Esophagus muscularis mucosa (tissue), 4 donors: ENCODE measurements at regions not wholly inside any gene's neighbourhood (a gene's known extent, or its start where the extent isn't known, plus 50 kb on each side); places are given as distances from the start of the nearest gene placed in this dataset.

Source experiments
- DNase-seq: peaks from one replicate; pipeline ENCODE4 v3.0.0-alpha.2; 2017; ENCODE audit errors: extremely low spot score
- H3K27ac ChIP-seq, 4 donors: fragments of 200-600 bp; sonication (generic); replicated peaks in 1 of 4; 1 replicate in 3 of 4; 2 replicates in 1 of 4; pipeline ENCODE4 v1.5.1; 2016 to 2019; ENCODE audit warnings: mild to moderate bottlenecking in 1 of 4
- H3K27me3 ChIP-seq, 4 donors: fragments of 200-600 bp; sonication (generic); one replicate each; pipeline versions ENCODE4 v1.5.1 to v1.6.0; 2016 to 2019
- H3K36me3 ChIP-seq, 4 donors: fragments of 200-600 bp; sonication (generic); one replicate each; pipeline ENCODE4 v1.5.1; 2016 to 2019
- H3K4me1 ChIP-seq, 4 donors: fragments of 200-600 bp; sonication (generic); one replicate each; pipeline ENCODE4 v1.5.1; 2016 to 2019
- H3K4me3 ChIP-seq, 4 donors: fragments of 200-600 bp; sonication (generic); 1 replicate in 2 of 4; 2 replicates in 2 of 4; pipeline ENCODE4 v1.5.1; 2016 to 2019; ENCODE audit warnings: mild to moderate bottlenecking in 4 of 4, moderate library complexity in 1 of 4
- H3K9me3 ChIP-seq, 4 donors: fragments of 200-600 bp; sonication (generic); 1 replicate in 3 of 4; 2 replicates in 1 of 4; pipeline ENCODE4 v1.5.1; 2016 to 2019
- CTCF ChIP-seq, 3 experiments: fragments of 200-600 bp in 2 of 3; fragments of 450-650 bp in 1 of 3; sonication (generic) in 2 of 3; IDR thresholded peaks; one replicate each; pipeline ENCODE4 v1.5.1; 2017 to 2019; ENCODE audit warnings: antibody characterized with exemption in 3 of 3, mild to moderate bottlenecking in 2 of 3, moderate library complexity in 1 of 3
- EP300 ChIP-seq: sonication (generic); formaldehyde crosslinking; IDR thresholded peaks from one replicate; pipeline ENCODE4 v1.6.1; 2017; ENCODE audit warnings: antibody characterized with exemption
- POLR2A ChIP-seq: fragments of 450-650 bp; IDR thresholded peaks from one replicate; pipeline ENCODE4 v1.6.1; 2017; ENCODE audit warnings: antibody characterized with exemption, moderate library complexity, mild to moderate bottlenecking, low read depth
- POLR2AphosphoS5 ChIP-seq, 2 donors: sonication (generic); formaldehyde crosslinking; IDR thresholded peaks; one replicate each; pipeline ENCODE4 v1.6.1; 2017; ENCODE audit warnings: antibody characterized with exemption in 2 of 2
- WGBS: methylation state at CpG from one replicate; pipeline ENCODE4 v1.1.5; 2018; 5-methylcytosine and 5-hydroxymethylcytosine counted together
- intact Hi-C: fragments of 100-400 bp; cut with DNase I; formaldehyde crosslinking; loops from one replicate; pipeline ENCODE4 v1.15.1; 2023

- H3K27me3 ChIP-seq = peaks cover 0 to 6% (median 0%) of the 10 kb centered on the region in 4 donors
- H3K4me3 ChIP-seq = no peak overlapping the region
- 94% methylated on average over 7 of the region's 7 CpGs for WGBS
- H3K9me3 ChIP-seq = no peaks in the 10 kb centered on the region
- TF ChIP-seq CTCF (IDR thresholded peaks at IDR 0.05) (no peak), POLR2A (no peak), POLR2AphosphoS5 (IDR thresholded peaks at IDR 0.05) (no peak), EP300 (no peak)
- H3K27ac ChIP-seq = no peak overlapping the region
- H3K4me1 ChIP-seq = peaks cover 6 to 37% (median 18%) of the 10 kb centered on the region in 4 donors
- DNase-seq = no peak
- H3K36me3 ChIP-seq = no peaks in the 10 kb centered on the region
- intact Hi-C loops = no loop called here
These were observed 493.6 kb downstream of the FOXO1 start for GRCh38 chr13:40172878-40173277.

- Histone ChIP-seq H3K27ac (peak overlapping the region; percentile 48 to 78 (median 58)), H3K9me3 (no peaks in the 10 kb centered on the region), H3K36me3 (no peaks in the 10 kb centered on the region), H3K4me1 (peaks cover 6 to 24% (median 16%) of the 10 kb centered on the region in 4 donors), H3K27me3 (peaks cover 0 to 6% (median 0%) of the 10 kb centered on the region in 4 donors), H3K4me3 (no peak overlapping the region)
- TF ChIP-seq POLR2AphosphoS5 (IDR thresholded peaks at IDR 0.05) (peak; percentile 50 to 69), EP300 (peak; percentile 77), CTCF (IDR thresholded peaks at IDR 0.05) (no peak)
- intact Hi-C loops = no loop called here
- DNase-seq = no peak
These were observed 490.8 kb downstream of the FOXO1 start for GRCh38 chr13:40175639-40176038.

- WGBS = 97% methylated on average over 7 of the region's 7 CpGs
- intact Hi-C loops = no loop called here
These were observed 490.2 kb downstream of the FOXO1 start for GRCh38 chr13:40176242-40176641.

DNA sequence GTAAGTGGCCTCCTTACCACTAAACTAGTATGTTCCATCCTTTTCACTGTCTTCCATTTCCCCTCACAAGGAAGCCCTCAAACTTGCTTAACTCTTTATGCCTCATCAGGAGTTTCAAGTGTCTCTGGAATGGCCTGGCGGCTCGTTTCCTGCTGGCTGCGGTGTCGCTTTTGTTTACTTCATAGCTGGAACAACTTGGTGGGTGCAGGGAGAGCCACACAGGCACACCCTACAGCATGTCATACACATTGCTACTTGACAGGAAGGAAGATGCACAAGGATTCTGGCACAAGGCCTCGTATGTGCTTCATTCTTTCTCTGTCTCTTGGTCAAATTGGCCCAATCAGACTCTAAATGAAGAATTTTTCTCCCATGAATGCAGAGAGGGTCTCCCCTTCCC is 488.3 kb downstream of the FOXO1 start:
- peaks cover 0 to 24% (median 14%) of the 10 kb centered on the region in 4 donors for H3K4me1 ChIP-seq
- H3K36me3 ChIP-seq = no peaks in the 10 kb centered on the region
- TF ChIP-seq CTCF (IDR thresholded peaks at IDR 0.05) (no peak), POLR2AphosphoS5 (IDR thresholded peaks at IDR 0.05) (no peak), POLR2A (no peak), EP300 (no peak)
- WGBS = 76% methylated on average over 5 of the region's 5 CpGs
- no peak overlapping the region for H3K4me3 ChIP-seq
- H3K9me3 ChIP-seq = no peaks in the 10 kb centered on the region
- DNase-seq = no peak
- intact Hi-C loops = no loop called here
- H3K27ac ChIP-seq = no peak overlapping the region
- H3K27me3 ChIP-seq = no peaks in the 10 kb centered on the region

More at GRCh38 chr13:40176242-40176641, 490.2 kb downstream of the FOXO1 start:
- peaks cover 0 to 6% (median 0%) of the 10 kb centered on the region in 4 donors for H3K27me3 ChIP-seq
- no peaks in the 10 kb centered on the region for H3K36me3 ChIP-seq
- H3K9me3 ChIP-seq = no peaks in the 10 kb centered on the region
- peaks cover 6 to 24% (median 16%) of the 10 kb centered on the region in 4 donors for H3K4me1 ChIP-seq
- H3K27ac ChIP-seq = peak overlapping the region; percentile 40 to 78 (median 58)
- no peak overlapping the region for H3K4me3 ChIP-seq
- no peak for DNase-seq
- no peak for TF ChIP-seq POLR2AphosphoS5 (IDR thresholded peaks at IDR 0.05)
- TF ChIP-seq CTCF (IDR thresholded peaks at IDR 0.05) = no peak
- no peak for TF ChIP-seq EP300
- TF ChIP-seq POLR2A = no peak
